Stimulated activated CD4-positive, alpha-beta T cell treated with anti-CD3 and anti-CD28 coated beads, Interleukin-12 subunit alpha, Interleukin-12 subunit beta, amount 100 ng/mL, for 4 hours (primary cell): ENCODE measurements at regions not wholly inside any gene's neighbourhood (a gene's known extent, or its start where the extent isn't known, plus 50 kb on each side); places are given as distances from the start of the nearest gene placed in this dataset.
"Not testable (repeated sequence)": the region's sequence is repeated elsewhere in the genome, so short reads cannot be mapped to it uniquely, and the experiment has no call there.

Experiments
- DNase-seq: peaks from one replicate; pipeline ENCODE4 v3.0.0-alpha.2; 2020

DNA sequence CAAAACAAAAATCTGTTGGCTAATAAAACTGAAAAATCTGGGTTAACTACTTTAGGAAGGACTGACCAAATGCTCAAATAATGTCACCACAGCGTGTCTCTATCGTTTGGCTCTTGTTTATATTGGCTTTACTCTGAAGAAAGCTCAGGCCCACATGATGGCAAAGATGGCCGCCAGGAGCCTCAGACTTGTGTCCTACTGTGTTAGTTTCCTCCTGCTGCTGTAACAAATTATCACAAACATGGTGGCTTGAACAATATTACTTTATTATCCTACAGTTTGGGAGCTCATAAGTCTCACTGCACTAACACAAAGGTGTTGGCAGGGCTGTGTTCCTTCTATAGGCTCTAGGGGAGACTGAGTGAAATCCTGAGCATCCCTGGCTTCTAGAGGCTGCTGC is 303.0 kb downstream of the DAD1 start:
- no peak for DNase-seq

DNA sequence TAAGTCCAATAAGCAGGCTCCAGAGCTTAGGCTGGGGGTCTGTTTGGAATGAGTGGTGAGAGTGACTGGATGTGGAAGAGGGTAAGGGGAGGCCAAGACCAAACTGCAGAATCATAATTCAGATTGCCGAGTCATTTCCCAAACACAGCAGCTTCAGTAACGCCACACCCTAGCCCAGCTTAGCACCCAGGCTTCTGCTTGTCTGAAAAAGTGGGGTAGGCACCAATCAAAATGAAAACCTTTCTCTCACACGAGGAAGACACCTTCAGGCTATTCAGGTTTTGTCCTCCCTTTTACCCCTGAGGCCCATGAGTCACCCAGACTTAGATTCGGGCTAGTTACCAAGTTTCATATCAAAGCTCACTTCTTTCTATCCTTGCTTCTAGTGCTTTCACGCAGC is 306.1 kb downstream of the DAD1 start:
- DNase-seq: no peak

DNA sequence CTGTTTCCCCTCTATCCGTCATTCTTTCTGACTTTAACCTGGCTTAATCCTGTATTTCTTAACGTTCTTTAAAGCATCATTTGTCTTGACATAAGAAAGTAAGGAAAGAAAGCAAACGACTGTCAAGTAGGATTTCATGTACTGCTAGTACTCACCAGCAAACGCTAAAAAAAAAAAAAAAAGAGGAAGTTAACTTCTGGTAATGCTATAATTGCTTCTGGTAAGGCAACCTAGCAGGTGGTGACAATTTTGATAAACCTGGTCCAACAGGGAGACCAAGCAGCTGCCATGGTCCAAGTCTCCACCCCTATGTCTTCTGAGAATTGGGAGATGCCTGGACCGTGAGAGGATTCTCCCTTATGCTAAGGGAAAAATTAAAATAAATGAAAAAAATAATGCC is 306.6 kb downstream of the DAD1 start:
- DNase-seq: no peak

DNA sequence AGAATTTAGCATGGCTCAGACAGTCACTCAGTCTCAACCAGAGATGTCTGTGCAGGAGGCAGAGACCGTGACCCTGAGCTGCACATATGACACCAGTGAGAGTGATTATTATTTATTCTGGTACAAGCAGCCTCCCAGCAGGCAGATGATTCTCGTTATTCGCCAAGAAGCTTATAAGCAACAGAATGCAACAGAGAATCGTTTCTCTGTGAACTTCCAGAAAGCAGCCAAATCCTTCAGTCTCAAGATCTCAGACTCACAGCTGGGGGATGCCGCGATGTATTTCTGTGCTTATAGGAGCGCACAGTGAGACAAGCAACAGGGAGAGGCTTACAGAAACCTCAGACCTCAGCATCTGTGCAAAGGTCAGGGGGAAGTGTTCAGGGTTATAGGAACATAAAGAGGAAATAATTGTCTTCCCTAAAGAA is 307.6 kb downstream of the DAD1 start:
- DNase-seq: not testable (repeated sequence)

DNA sequence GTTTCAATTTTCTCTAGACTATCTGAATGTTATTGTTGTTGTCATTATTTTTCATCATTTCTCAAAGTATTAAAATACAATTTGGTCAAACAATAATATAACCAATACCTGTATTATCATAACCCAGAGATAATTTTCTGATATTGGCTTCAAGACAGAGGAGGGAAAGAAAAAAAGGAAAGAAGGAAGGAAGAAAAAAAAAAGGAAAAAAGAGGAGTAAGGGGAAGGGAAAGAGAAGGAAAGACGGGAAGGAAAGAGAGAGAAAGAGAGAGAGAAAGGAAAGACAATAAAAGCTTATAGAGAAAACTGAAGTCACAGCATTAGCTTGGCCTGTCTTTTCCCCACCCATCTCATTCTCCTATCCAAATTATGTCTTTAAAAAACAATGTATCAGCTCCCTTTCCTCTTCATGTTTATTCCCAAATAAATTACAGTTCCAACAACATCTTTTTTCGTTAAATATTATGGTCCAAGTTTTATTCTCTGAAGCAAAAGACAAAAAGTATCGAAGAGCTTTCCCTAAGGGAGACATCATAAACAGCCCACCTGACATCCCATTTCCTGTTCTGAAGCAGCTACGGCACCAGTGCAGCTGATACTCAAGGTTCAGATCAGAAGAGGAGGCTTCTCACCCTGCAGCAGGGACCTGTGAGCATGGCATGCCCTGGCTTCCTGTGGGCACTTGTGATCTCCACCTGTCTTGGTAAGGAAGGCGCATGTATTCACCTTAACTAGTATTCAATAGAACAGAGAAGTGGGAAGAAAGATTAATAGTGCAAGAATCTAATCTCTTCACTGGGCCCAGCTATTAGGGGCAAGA is 308.3 kb downstream of the DAD1 start:
- DNase-seq: no peak

DNA sequence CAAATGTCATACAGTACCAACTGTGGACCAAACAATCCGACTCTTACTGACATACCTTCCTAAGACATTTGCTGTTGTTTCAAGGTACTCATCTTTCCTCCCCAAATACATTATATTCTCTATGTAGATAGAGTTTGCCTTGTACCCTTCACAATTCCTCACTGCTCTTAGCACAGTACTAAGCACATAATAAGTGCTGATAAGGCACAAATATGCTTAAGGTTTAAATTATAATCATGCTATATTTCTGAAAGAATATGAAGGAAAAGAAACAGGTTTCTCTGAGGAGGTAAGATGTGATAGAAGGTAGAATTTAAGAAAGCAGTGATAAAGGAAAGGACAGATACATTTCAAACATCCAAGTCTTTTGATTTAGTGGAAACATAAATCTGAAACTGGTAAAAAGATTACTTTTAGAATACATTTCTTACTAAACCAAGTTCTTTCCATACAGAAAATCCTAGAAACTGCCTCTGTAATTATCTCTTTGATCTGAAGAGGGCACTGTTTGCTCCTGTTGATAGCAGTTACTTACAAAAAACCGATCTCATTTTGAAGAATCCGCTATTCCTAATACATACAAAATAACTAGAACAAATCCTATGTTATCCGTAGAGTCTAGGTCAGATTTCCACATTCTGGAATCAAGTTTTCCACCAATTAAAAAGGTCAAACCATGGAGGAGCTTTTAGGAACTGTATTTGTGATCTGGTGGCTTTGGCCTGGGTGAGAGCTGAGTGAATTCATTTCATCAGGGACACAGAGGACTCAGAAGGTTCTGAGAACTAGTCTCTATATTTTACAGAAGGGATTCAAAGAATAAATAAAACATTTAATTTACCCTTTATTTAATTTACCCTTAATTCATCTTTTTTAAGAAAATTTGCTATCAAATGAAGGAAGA is 311.9 kb downstream of the DAD1 start:
- DNase-seq: no peak

DNA sequence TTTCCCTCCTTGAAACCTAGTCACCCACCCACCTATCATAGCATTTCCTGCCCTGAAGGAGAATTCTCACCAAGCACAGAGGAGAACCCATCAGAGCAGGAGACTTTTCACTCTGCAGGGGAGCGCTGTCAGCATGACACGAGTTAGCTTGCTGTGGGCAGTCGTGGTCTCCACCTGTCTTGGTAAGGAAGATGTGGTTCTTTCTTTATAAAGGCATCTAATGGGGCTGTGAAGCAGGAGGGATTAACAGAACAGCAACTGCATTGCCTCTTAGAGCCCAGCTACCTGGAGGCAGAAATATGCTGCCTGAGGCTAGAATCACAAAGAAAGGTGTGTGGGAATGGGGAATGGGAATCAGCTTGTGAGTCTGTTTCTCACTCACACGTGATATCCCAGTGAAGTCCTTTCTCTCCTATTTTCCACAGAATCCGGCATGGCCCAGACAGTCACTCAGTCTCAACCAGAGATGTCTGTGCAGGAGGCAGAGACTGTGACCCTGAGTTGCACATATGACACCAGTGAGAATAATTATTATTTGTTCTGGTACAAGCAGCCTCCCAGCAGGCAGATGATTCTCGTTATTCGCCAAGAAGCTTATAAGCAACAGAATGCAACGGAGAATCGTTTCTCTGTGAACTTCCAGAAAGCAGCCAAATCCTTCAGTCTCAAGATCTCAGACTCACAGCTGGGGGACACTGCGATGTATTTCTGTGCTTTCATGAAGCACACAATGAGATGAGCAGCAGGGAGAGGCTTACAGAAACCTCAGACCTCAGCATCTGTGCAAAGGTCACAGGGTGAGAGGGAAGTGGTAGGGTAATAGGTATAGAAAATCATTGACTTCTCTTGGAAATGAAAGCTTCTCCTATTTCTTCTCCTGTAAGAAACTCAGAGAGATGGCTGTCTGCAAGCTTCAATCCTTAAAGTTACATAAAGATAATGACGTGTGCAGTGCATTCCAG is 316.9 kb downstream of the DAD1 start:
- DNase-seq: no peak

DNA sequence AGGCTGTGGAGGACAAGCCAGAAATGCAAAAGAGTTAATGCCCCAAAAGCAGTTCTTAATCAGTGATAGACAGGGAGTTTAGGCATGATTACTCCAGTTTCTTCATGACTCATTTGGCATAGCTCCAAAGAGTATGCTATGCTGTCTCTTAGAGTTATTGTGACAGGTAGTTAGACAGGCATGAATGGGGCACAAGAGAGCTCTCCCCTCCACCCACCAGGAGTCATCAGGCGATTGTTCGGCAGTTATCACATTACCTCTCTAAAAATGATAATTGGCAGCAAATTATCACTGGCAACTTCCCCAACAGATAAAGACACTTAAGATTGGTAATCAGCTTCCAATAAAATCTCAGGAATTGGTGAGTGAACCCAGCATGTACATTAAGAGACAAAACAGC is 320.1 kb downstream of the DAD1 start:
- no peak for DNase-seq

DNA sequence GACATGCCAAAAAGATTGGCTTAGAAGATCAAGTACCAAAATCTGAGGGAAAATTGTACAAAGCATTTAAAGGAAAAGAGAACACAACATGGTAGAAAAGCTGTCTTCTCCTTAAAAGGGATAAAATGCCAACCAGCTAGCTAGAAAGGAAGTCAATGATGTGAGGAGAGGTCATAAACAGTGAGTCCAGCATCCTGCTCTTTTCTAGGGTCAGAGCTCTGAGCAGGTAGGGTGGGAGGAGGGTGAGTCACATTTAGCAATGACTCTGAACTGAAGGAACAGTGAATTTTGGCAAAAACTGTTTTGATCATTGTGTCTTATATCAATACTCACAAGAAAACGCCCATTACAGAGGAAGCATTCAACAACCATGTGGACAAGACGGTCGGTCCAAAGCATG is 322.3 kb downstream of the DAD1 start:
- no peak for DNase-seq

DNA sequence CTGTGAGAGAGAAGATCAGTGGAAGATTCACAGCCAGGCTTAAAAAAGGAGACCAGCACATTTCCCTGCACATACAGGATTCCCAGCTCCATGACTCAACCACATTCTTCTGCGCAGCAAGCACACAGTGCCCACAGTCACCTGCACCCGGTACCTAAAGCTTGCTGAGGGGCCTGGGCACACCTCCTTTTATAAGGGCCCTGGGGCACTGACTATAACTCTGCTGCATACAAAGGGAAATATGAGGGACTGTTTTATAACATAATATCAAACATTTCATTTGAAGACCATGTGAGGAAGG is 322.9 kb downstream of the DAD1 start:
- DNase-seq: no peak

DNA sequence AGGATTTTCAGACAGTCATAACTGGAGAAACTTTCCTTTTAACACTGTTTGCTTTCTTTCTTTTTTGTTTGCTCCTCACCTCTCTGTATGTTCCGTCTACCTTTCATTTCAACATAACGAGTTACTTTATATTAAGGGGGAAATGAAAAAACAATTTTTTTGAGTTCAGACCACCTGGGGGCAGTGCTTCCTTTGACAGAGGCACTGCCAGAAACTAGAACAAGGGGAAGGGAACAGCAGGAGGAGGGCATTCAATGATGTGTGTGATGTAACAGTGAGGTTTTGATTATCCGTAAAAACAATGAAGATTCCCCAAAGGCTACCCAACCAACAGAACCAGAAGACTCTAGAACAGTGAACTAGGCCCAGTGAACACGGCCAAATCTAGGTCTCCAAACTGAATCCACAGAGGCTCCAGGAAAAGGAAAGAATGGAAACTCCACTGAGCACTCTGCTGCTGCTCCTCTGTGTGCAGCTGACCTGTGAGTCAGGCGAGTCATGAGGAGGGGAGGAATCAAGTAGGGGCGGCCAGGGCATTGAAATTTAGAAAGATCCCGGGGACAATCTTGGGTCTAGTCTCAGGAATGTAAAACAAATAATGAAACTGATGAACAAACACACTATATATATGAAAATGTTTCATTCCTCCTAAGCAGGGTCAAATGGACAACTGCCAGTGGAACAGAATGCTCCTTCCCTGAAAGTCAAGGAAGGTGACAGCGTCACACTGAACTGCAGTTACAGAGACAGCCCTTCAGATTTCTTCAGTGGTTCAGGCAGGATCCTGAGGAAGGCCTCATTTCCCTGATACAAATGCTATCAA is 323.5 kb downstream of the DAD1 start:
- DNase-seq: no peak

DNA sequence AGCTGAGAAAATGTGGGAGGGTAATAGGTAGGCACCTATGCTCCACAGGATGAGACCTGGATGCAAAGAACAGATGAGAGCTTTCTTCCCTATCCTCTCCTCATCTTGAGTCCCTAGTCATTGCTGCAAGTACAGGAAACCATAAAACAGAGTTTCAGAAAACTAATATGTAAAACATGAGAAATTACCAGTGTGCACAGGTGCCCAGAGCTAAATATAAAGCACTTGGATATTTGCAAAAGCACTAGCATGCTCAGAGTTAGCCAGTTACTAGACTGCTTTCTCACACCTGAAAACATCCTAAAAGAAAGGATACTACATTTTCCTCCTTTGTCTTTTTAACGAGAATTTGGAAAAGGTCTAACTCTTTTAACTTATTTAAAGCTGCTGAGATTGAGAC is 324.3 kb downstream of the DAD1 start:
- DNase-seq: no peak

DNA sequence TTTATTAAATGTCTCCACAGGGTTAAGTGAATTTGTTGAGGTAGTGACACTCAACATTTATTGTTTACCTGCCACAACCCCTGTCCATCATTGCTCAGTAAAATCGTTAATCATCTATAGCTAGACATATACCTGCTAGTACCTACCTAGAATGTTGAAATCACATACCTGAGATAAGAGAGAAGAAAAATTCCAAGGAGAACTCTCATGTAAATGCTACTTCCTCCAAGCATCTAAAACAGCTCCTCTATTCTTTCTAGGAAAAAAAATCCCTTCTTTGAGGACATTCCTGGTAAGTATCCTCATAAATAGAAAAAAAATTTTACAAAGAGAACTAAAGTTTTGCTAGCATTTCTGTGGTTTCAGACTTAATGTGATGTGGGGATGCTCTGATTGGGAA is 325.1 kb downstream of the DAD1 start:
- no peak for DNase-seq

DNA sequence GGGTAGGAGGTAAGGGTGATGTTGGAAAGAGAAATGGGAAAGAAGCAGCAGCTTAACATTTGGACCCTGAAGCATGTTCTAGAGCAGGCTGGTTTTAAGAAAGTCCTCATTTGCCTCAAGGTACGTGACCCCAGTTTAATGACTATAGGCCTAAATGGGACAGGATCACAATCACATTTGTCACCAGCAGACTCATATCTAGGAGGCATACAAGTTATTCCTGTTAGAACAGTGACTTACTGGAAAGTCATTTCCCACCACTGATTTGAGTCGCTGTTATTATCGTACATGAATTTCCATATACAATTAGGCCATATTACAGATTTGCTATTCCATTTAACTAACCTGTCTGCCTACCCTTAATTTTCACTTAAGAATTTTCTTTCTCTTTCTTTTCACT is 326.1 kb downstream of the DAD1 start:
- DNase-seq: no peak

DNA sequence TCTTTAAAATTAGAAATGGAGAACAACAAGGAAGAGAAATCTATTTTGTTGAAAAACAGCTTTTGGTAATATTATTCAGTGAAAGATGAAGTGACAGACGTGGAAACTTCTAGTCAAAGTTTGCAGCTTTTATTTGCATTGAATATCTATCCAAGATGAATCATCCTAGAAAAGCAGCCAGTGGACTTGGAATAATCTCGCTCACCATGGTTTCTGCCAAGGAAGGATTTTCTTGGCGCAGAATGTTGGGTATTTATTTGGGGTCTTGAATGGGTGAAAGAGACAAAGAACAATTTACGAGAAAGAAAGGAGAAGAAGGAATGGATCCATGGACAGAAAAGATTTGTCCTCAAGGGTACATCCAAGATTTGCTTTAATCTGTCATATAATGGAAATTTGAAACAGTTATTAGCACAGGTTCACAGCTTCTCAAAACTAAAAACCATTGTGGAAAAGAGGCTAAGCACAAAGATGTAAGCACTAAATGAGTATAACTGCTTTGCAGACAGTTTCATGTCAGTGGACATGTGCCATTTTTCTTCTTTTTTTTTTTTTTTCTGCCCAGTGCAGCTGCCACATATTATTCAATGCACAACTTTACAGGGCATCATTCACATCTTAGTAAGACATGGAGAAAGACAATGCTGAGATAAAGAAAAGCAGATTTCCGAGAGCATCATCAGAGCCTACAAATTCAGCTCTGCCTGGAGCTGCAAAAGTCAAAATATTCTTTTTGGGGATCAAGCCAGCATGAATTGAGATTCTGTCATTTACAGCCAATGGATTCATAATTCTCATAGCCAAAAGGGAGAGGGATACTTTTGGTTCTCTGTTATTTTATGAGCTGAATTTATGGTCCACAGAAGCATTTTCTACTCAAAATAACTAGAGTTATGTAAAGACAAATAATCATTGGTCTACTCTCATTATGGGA is 333.7 kb downstream of the DAD1 start:
- DNase-seq: no peak

DNA sequence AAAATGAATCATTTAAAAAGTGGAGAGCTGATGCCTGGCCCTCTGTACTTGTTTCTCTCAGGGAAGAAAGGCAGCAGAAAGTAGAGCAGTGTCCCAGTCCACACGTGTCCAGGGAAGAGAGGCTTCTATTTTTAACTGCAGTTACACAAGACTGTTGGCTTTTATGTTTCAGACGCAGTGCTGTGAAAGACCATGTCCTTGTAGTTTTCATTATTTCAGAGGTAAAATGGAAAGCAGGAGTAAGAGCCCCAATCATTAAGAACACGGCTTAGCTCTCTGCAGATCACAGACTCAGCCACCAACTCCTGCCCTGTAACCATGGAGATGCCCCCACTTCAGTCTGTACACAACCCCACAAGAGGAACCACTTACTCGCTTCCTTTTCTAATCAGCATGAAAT is 336.3 kb downstream of the DAD1 start:
- no peak for DNase-seq

DNA sequence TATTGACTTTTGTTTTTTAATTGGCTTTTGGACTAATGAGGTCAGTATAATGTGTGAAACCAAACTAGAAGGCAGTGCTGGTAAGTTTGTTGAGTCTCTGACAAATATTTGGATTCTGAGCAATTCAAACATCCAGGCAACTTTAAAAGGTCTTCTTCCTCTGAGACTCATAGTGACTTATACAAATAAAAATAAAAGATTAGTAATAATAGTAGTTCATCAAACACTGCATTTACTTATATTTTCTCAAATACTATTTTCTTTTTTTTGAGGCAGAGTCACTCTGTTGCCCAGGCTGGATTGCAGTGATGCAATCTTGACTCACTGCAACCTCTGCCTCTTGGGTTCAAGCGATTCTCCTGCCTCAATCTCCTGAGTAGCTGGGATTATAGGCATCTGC is 337.9 kb downstream of the DAD1 start:
- no peak for DNase-seq

DNA sequence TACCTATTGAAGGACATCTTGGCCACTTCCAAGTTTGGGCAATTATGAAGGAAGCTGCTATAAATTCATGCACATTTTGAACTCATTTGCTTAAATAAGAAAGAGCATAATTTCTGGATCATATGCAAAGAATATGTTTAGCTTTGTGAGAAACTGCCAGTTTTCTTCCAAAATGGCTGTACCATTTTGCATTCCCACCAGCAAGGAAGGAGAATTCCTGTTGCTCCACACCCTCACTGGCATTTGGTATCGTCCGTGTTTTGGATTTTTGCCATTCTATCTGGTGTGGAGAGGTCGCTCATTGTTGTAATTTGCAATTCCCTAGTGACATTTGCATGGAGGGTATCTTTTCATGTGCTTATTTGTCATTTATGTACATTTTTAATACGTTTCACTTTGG is 339.3 kb downstream of the DAD1 start:
- DNase-seq: no peak

DNA sequence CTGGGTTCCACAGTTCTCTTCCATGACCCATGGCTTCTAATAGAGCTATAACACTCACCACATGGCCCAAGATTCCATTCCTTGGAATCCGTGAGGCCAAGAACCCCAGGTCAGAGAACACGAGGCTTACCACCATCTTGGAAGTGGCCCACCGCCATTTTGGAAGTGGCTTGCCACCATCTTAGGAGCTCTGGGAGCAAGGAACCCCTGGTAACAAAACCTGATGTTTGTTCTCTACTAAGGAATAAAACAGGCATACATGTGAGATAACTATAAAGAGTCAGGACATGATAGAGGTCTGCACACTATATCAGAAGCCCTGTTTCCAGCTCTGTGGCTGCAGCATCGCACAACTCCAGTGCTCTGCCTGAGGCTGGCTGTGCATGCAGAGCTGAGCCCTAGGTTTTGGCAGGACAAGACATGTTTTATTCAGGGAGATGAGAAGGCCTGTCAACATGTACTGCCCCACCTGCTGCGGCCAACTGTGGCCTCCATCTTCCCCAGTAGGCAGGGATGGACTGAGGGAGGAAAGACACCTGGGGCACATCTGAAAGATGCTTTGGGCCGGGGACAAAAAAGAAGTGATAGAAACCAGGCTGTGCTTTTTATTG is 344.9 kb downstream of the DAD1 start:
- no peak for DNase-seq

DNA sequence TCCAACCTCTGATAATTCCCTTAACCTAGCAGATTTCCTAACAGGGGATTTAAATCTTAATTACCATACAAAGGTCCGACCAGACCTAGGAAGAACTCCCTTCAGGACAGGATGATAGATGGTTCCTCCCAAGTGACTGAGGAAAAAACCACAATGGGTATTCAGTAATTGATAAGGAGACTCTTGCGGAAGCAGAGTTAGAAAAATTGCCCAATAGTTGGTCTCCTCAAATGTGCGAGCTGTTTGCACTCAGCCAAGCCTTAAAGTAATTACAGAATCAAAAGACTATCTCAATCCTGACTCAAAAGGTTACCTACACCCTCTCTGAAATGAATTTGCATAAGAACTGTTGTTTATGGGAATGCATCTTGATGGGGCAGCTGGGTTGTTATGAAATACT is 350.7 kb downstream of the DAD1 start:
- DNase-seq: not testable (repeated sequence)

DNA sequence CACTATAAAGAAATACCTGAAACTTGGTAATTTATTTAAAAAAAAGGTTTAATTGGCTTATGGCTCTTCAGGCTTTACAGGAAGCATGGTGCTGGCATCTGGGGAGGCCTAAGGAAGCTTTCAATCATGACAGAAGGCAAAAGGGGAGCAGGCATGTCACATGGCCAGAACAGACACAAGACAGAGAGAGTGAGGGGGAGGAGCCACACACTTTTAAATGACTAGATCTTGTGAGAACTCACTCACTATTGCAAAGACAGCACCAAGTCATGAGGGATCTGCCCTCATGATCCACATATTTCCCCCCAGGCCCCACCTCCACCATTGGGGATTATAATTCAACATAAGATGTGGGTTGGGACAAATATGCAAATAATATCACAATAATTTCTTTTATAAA is 355.6 kb downstream of the DAD1 start:
- DNase-seq: no peak
